H1 (cell line): ENCODE measurements at regions not wholly inside any gene's neighbourhood (a gene's known extent, or its start where the extent isn't known, plus 50 kb on each side); places are given as distances from the start of the nearest gene placed in this dataset.
"Not testable (repeated sequence)": the region's sequence is repeated elsewhere in the genome, so short reads cannot be mapped to it uniquely, and the experiment has no call there.

Experiments
- CTCF ChIA-PET: fragments of 300-600 bp; sonication (Branson Sonifier 250); formaldehyde crosslinking; loops from one replicate; lab custom pipeline; 2021; ENCODE audit not compliant: partially characterized antibody; lab: Charles Lee
- POLR2A ChIA-PET: fragments of 300-600 bp; sonication (Branson Sonifier 250); formaldehyde crosslinking; loops from one replicate; lab custom pipeline; 2021; ENCODE audit warnings: inconsistent platforms; ENCODE audit not compliant: partially characterized antibody; lab: Charles Lee
- DNase-seq, 2 experiments: peaks; one replicate each; pipeline versions ENCODE4 v3.0.0 to v3.0.0-alpha.2; 2010 to 2022; ENCODE audit warnings: low spot score in 2 of 2, low read depth in 1 of 2, mixed read lengths in 1 of 2
- FAIRE-seq: peaks from 2 replicates; lab custom pipeline; 2011; peaks lifted over from hg19 to GRCh38; lab: Jason Lieb, UNC
- H2AFZ ChIP-seq: 2 replicates; pipeline ENCODE4 v1.8.1; 2012; ENCODE audit warnings: low read length, inconsistent platforms
- H2AK5ac ChIP-seq: 2 replicates; pipeline ENCODE4 v1.6.1; 2013; ENCODE audit warnings: low read depth, low read length
- H2BK120ac ChIP-seq: replicated peaks from 2 replicates; pipeline ENCODE3; 2013; ENCODE audit warnings: low read depth, low read length, inconsistent platforms
- H2BK12ac ChIP-seq: 2 replicates; pipeline ENCODE4 v1.6.1; 2013; ENCODE audit warnings: low read depth, low read length
- H2BK15ac ChIP-seq: 2 replicates; pipeline ENCODE4 v1.6.1; 2013; ENCODE audit warnings: low read length
- H2BK20ac ChIP-seq: 2 replicates; pipeline ENCODE4 v1.6.1; 2013; ENCODE audit warnings: low read length
- H2BK5ac ChIP-seq: 2 replicates; pipeline ENCODE4 v1.6.1; 2013; ENCODE audit warnings: low read depth, low read length
- H3K14ac ChIP-seq: 2 replicates; pipeline ENCODE4 v1.6.1; 2013; ENCODE audit warnings: inconsistent platforms; ENCODE audit not compliant: insufficient read length
- H3K18ac ChIP-seq: 2 replicates; pipeline ENCODE4 v1.6.1; 2013; ENCODE audit warnings: low read length; ENCODE audit errors: extremely low read depth
- H3K23ac ChIP-seq: 2 replicates; pipeline ENCODE4 v1.6.1; 2013; ENCODE audit warnings: inconsistent platforms; ENCODE audit not compliant: insufficient read length
- H3K23me2 ChIP-seq: 2 replicates; pipeline ENCODE4 v1.6.1; 2013; ENCODE audit warnings: low read depth, low read length
- H3K27ac ChIP-seq: 2 replicates; pipeline ENCODE4 v1.6.1; 2011; ENCODE audit warnings: low read depth, low read length, inconsistent platforms
- H3K27me3 ChIP-seq, 4 experiments: replicated peaks in 1 of 4; 1 replicate in 1 of 4; 2 replicates in 3 of 4; pipeline versions ENCODE4 v1.6.1 to v1.8.1; 2011 to 2013; ENCODE audit warnings: low read length in 3 of 4, mild to moderate bottlenecking in 3 of 4, inconsistent platforms in 2 of 4, mixed read lengths in 2 of 4, moderate library complexity in 1 of 4; ENCODE audit not compliant: control insufficient read depth in 3 of 4, insufficient read depth in 3 of 4; ENCODE audit errors: extremely low read depth in 1 of 4
- H3K36me3 ChIP-seq, 4 experiments: 2 replicates each; pipeline versions ENCODE4 v1.6.1 to v1.8.1; 2011 to 2013; ENCODE audit warnings: mild to moderate bottlenecking in 4 of 4, low read length in 3 of 4, moderate library complexity in 2 of 4, control low read depth in 1 of 4, inconsistent platforms in 1 of 4; ENCODE audit not compliant: insufficient read depth in 4 of 4, control insufficient read depth in 2 of 4
- H3K4ac ChIP-seq: replicated peaks from 2 replicates; pipeline ENCODE3; 2013; ENCODE audit warnings: low read length, low read depth, mixed read lengths, inconsistent platforms; ENCODE audit not compliant: insufficient read length
- H3K4me1 ChIP-seq, 4 experiments: replicated peaks in 1 of 4; 1 replicate in 1 of 4; 2 replicates in 3 of 4; pipeline versions ENCODE4 v1.6.1 to v1.8.1; 2011 to 2013; ENCODE audit warnings: low read length in 3 of 4, inconsistent platforms in 2 of 4, mixed read lengths in 1 of 4; ENCODE audit not compliant: insufficient read depth in 4 of 4, control insufficient read depth in 3 of 4
- H3K4me2 ChIP-seq, 2 experiments: 2 replicates each; pipeline versions ENCODE4 v1.6.1 to v1.8.1; 2011 to 2013; ENCODE audit warnings: low read depth in 2 of 2, low read length in 2 of 2, control low read depth in 1 of 2, inconsistent platforms in 1 of 2, mild to moderate bottlenecking in 1 of 2; ENCODE audit not compliant: insufficient read depth in 1 of 2
- H3K4me3 ChIP-seq, 4 experiments: fragments of 200-600, 300-600 bp in 1 of 4; sonication (generic), shearing (Covaris generic), sonication (Bioruptor Twin) in 1 of 4; 2 replicates each; pipeline versions ENCODE4 v1.5.1 to v1.8.1; 2011 to 2016; ENCODE audit warnings: low read length in 4 of 4, low read depth in 3 of 4, control low read depth in 2 of 4, inconsistent platforms in 2 of 4, mild to moderate bottlenecking in 2 of 4, mixed read lengths in 1 of 4, moderate library complexity in 1 of 4; ENCODE audit not compliant: insufficient read depth in 2 of 4; ENCODE audit errors: extremely low read depth in 1 of 4
- H3K56ac ChIP-seq: replicated peaks from 2 replicates; pipeline ENCODE3; 2013; ENCODE audit warnings: low read depth, mild to moderate bottlenecking, mixed read lengths, low read length, inconsistent platforms; ENCODE audit not compliant: insufficient read length
- H3K79me1 ChIP-seq: 2 replicates; pipeline ENCODE4 v1.6.1; 2013; ENCODE audit warnings: low read depth, low read length, control low read depth
- H3K79me2 ChIP-seq, 2 experiments: 2 replicates each; pipeline versions ENCODE4 v1.6.1 to v1.8.1; 2012 to 2013; ENCODE audit warnings: low read length in 2 of 2, mild to moderate bottlenecking in 2 of 2, inconsistent platforms in 1 of 2; ENCODE audit not compliant: insufficient read depth in 2 of 2, control insufficient read depth in 1 of 2
- H3K9ac ChIP-seq, 4 experiments: replicated peaks in 1 of 4; 1 replicate in 1 of 4; 2 replicates in 3 of 4; pipeline versions ENCODE4 v1.6.1 to v1.8.1; 2011 to 2013; ENCODE audit warnings: low read depth in 3 of 4, low read length in 3 of 4, control low read depth in 2 of 4, mild to moderate bottlenecking in 2 of 4, moderate library complexity in 2 of 4, inconsistent platforms in 1 of 4; ENCODE audit errors: extremely low read depth in 1 of 4
- H3K9me3 ChIP-seq, 2 experiments: 2 replicates each; pipeline versions ENCODE4 v1.6.1 to v1.8.1; 2012 to 2013; ENCODE audit warnings: mild to moderate bottlenecking in 2 of 2, moderate library complexity in 2 of 2, control low read depth in 1 of 2, inconsistent platforms in 1 of 2, low read depth in 1 of 2, low read length in 1 of 2, mixed read lengths in 1 of 2; ENCODE audit not compliant: insufficient read depth in 2 of 2
- H4K20me1 ChIP-seq, 2 experiments: replicated peaks in 1 of 2; 2 replicates each; pipeline versions ENCODE3 to v1.8.1; 2011 to 2013; ENCODE audit warnings: inconsistent platforms in 2 of 2, low read length in 2 of 2, mild to moderate bottlenecking in 1 of 2; ENCODE audit not compliant: insufficient read depth in 2 of 2, control insufficient read depth in 1 of 2
- H4K5ac ChIP-seq: 2 replicates; pipeline ENCODE4 v1.6.1; 2013; ENCODE audit warnings: low read length, low read depth, mixed read lengths, inconsistent platforms; ENCODE audit not compliant: insufficient read length
- H4K8ac ChIP-seq: 2 replicates; pipeline ENCODE4 v1.8.0; 2013; ENCODE audit warnings: mild to moderate bottlenecking, moderate library complexity, low read length, inconsistent platforms; ENCODE audit not compliant: insufficient read depth; ENCODE audit errors: extremely low read depth
- H4K91ac ChIP-seq: replicated peaks from 2 replicates; pipeline ENCODE3; 2013; ENCODE audit warnings: low read length, mixed read lengths, inconsistent platforms; ENCODE audit not compliant: insufficient read length
- WGBS, 2 experiments: shearing (Covaris generic) in 1 of 2; methylation state at CpG; one replicate each; pipeline versions ENCODE4 v1.1.6 to v1.1.7; 2013 to 2015; ENCODE audit warnings: low lambda C conversion rate in 2 of 2, mixed read lengths in 2 of 2, inconsistent platforms in 1 of 2, low coverage in 1 of 2, missing lambda C conversion rate in 1 of 2; ENCODE audit not compliant: insufficient replicate concordance in 2 of 2, insufficient coverage in 1 of 2, insufficient read length in 1 of 2; ENCODE audit errors: extremely low coverage in 1 of 2, missing lambda C conversion rate in 1 of 2; 5-methylcytosine and 5-hydroxymethylcytosine counted together

- H4K91ac ChIP-seq, H3K14ac ChIP-seq, FAIRE-seq, H3K4ac ChIP-seq, H4K8ac ChIP-seq, H3K23me2 ChIP-seq, H3K4me3 ChIP-seq, H3K4me1 ChIP-seq, H3K79me1 ChIP-seq, H3K79me2 ChIP-seq, H4K5ac ChIP-seq, H3K56ac ChIP-seq, H2BK120ac ChIP-seq, H2BK20ac ChIP-seq, H2AK5ac ChIP-seq, H2AFZ ChIP-seq, POLR2A ChIA-PET, H3K36me3 ChIP-seq, DNase-seq, H2BK12ac ChIP-seq, H3K27ac ChIP-seq, H2BK5ac ChIP-seq, H3K9ac ChIP-seq, H3K9me3 ChIP-seq, H2BK15ac ChIP-seq, H3K27me3 ChIP-seq, H4K20me1 ChIP-seq, H3K23ac ChIP-seq, H3K18ac ChIP-seq, H3K4me2 ChIP-seq: not testable (repeated sequence)
- WGBS, 2 experiments, result 88% methylated on average over 1 of the region's 1 CpG; no CpG with 5 or more reads in 1 of the 2 experiments
- CTCF ChIA-PET, result interaction anchor here (1.1 to 1.8 kb wide), 2 partner anchors 23 to 49 kb away, joined by 3 to 4 read pairs; no protein-coding TSS in a partner anchor
Observed at GRCh38 chr1:109839276-109839675, 71.4 kb upstream of the CSF1 start.
